Upper lobe of left lung (tissue), 4 donors: ENCODE measurements at regions not wholly inside any gene's neighbourhood (a gene's known extent, or its start where the extent isn't known, plus 50 kb on each side); places are given as distances from the start of the nearest gene placed in this dataset.

Experiments
- POLR2AphosphoS5 ChIP-seq, 2 donors: sonication (generic); formaldehyde crosslinking; IDR thresholded peaks; one replicate each; pipeline ENCODE4 v1.5.1; 2017; ENCODE audit warnings: antibody characterized with exemption in 2 of 2
- TF ChIP-seq, protein P1 (sequence below), 6 experiments: fragments of 450-650 bp in 4 of 6; fragments of 200-600 bp in 2 of 6; sonication (generic) in 2 of 6; IDR thresholded peaks; one replicate each; pipeline ENCODE4 v1.5.1; 2016 to 2019; ENCODE audit warnings: antibody characterized with exemption in 6 of 6

DNA sequence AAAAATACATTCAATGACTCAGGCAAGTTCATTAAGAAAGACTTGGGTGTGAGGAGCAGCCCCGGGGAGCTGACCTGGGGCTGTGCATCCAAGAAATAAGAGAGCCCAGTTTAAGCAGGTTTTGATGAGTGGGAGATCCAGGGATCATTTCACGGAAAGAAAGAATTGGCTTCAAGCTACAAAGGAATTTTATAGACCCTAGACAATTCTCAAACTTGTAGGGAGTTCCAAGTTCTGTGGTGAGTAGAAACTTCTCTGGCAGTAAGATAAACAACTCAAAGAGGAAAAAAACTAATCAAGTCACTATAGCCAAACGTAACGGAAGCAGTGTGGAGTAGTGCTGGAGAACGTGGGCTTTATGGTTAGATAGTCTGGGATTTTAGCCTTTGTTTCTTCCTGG is 175.7 kb upstream of the DDHD1 start:
- TF ChIP-seq, protein P1, sequence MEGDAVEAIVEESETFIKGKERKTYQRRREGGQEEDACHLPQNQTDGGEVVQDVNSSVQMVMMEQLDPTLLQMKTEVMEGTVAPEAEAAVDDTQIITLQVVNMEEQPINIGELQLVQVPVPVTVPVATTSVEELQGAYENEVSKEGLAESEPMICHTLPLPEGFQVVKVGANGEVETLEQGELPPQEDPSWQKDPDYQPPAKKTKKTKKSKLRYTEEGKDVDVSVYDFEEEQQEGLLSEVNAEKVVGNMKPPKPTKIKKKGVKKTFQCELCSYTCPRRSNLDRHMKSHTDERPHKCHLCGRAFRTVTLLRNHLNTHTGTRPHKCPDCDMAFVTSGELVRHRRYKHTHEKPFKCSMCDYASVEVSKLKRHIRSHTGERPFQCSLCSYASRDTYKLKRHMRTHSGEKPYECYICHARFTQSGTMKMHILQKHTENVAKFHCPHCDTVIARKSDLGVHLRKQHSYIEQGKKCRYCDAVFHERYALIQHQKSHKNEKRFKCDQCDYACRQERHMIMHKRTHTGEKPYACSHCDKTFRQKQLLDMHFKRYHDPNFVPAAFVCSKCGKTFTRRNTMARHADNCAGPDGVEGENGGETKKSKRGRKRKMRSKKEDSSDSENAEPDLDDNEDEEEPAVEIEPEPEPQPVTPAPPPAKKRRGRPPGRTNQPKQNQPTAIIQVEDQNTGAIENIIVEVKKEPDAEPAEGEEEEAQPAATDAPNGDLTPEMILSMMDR (IDR thresholded peaks at IDR 0.05), result no peak
- TF ChIP-seq POLR2AphosphoS5 (IDR thresholded peaks at IDR 0.05), result no peak
